Gastroesophageal sphincter (tissue), 3 donors: ENCODE measurements at regions not wholly inside any gene's neighbourhood (a gene's known extent, or its start where the extent isn't known, plus 50 kb on each side); places are given as distances from the start of the nearest gene placed in this dataset.

ENCODE experiments used
- EP300 ChIP-seq: sonication (generic); formaldehyde crosslinking; IDR thresholded peaks from one replicate; pipeline ENCODE4 v1.6.1; 2017; ENCODE audit warnings: antibody characterized with exemption, mild to moderate bottlenecking
- POLR2A ChIP-seq, 2 donors: fragments of 450-650 bp; IDR thresholded peaks; one replicate each; pipeline ENCODE4 v1.6.1; 2017; ENCODE audit warnings: antibody characterized with exemption in 2 of 2, mild to moderate bottlenecking in 2 of 2, moderate library complexity in 1 of 2
- POLR2AphosphoS5 ChIP-seq: sonication (generic); formaldehyde crosslinking; IDR thresholded peaks from one replicate; pipeline ENCODE4 v1.6.1; 2017; ENCODE audit warnings: antibody characterized with exemption
- TF ChIP-seq, protein P1 (sequence below), 4 experiments: fragments of 200-600 bp in 2 of 4; fragments of 450-650 bp in 2 of 4; sonication (generic) in 1 of 4; IDR thresholded peaks; one replicate each; pipeline ENCODE4 v1.5.1; 2017 to 2019; ENCODE audit warnings: antibody characterized with exemption in 4 of 4, mild to moderate bottlenecking in 2 of 4, moderate library complexity in 2 of 4

DNA sequence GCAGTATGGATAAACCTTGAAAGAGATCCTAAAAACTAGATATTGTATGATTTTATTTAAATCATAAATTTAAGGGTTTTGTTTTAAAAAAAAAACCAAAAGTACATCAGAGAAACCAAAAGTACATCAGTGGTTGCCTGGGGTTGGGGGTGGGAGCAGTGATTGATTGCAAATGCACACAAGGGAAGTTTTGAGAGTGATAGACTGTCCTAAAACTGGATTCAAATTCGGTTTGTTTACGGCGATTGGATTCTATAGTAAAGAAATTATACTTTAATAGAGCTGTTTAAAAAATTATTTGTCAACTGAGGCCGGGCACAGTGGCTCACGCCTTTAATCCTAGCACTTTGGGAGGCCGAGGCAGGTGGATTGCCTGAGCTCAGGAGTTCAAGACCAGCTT lies 179.8 kb downstream of the METTL4 start:
- TF ChIP-seq, protein P1, sequence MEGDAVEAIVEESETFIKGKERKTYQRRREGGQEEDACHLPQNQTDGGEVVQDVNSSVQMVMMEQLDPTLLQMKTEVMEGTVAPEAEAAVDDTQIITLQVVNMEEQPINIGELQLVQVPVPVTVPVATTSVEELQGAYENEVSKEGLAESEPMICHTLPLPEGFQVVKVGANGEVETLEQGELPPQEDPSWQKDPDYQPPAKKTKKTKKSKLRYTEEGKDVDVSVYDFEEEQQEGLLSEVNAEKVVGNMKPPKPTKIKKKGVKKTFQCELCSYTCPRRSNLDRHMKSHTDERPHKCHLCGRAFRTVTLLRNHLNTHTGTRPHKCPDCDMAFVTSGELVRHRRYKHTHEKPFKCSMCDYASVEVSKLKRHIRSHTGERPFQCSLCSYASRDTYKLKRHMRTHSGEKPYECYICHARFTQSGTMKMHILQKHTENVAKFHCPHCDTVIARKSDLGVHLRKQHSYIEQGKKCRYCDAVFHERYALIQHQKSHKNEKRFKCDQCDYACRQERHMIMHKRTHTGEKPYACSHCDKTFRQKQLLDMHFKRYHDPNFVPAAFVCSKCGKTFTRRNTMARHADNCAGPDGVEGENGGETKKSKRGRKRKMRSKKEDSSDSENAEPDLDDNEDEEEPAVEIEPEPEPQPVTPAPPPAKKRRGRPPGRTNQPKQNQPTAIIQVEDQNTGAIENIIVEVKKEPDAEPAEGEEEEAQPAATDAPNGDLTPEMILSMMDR (IDR thresholded peaks at IDR 0.05): no peak
- TF ChIP-seq EP300 (no peak), POLR2A (IDR thresholded peaks at IDR 0.05) (no peak), POLR2AphosphoS5 (no peak)
